Dedifferentiated amniotic fluid mesenchymal stem cell (primary cell): ENCODE measurements at regions not wholly inside any gene's neighbourhood (a gene's known extent, or its start where the extent isn't known, plus 50 kb on each side); places are given as distances from the start of the nearest gene placed in this dataset.

Source experiments
- DNase-seq: peaks from one replicate; pipeline ENCODE4 v3.0.0-alpha.2; 2016; ENCODE audit errors: extremely low spot score

DNA sequence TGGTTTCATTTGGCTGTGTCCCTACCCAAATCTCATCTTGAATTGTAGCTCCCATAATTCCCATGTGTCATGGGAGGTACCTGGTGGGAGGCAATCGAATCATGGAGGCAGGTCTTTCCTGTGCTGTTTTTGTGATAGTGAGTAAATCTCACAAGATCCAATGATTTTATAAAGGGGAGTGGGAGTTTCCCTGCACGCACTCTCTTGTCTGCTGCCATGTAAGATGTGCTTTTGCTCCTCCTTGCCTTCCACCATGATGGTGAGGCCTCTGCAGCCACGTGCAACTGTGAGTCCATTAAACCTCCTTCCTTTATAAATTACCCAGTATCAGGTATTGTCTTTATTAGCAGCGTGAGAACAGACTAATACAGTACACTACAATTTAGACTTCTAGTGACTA, 67.5 kb upstream of the LINC01488 start:
- DNase-seq, result no peak

DNA sequence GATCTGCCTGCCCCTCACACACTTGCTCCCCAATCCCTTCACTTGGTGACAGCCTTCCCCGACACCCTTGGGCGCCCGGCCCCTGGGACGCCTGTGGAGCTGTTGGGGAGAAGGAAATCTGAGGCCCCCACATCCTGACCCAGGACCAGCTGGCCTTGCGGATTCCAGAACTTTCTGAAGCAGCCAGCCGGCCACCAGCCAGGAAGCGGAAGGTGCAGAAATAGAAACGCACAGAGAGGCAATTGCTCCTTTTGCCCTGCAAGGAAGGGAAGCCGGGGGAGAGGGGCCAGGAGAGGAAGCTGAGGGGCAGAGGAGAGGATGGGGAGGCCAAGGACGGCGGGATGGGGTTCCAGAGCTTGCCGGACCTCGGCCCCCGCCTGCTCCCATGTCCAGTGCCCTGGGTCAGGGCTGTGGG, 66.7 kb upstream of the LINC01488 start:
- DNase-seq, result no peak

- DNase-seq, result no peak
Observed at GRCh38 chr11:69415411-69416142, 65.9 kb upstream of the LINC01488 start.

GRCh38 chr11:69416143-69416515, 65.3 kb upstream of the LINC01488 start:
- DNase-seq, result no peak

DNA sequence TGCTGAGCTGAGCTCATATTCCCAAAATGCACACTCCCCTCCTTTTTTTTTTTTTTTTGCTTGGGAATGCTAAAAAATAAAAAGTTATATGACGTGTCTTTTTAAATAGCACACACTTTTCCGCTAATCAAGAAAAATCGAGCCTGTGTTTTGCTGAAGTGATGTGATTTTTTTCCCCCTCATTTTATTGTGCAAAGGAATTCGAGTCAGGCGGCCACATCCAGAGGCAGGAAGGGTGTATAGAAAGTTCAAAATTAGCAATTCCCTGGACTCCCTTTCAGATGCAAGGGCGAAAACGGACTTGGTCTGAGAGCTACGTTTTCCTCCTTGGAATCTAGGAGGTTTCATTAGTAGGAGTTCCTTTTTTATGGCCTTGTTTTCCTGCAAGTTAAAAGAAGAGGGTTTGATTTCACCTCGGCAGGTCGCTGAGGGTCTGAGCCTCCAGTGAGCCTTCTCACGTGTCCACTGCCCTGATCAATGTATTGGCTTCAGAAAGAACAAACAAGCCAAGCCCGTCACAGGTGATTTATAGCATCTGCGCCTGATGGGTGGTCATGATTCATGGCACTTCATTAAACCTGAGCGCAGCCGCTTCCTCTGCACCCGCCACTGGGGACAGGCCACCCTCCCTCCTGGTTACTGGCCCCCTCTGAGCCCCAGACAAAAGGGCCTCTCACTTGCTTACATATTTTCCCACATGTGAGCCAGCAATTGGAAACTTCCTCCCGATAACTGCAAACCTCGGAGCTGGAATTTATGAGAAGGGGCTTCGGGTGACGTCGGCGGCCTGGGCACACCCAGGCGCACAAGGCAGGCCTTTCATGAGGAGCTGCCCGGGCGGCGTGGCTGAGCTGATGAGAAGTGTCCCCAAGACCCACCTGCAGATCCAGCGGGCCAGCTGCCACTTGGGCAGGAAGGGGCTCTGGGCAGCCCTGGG, 64.4 kb upstream of the LINC01488 start:
- DNase-seq, result no peak

DNA sequence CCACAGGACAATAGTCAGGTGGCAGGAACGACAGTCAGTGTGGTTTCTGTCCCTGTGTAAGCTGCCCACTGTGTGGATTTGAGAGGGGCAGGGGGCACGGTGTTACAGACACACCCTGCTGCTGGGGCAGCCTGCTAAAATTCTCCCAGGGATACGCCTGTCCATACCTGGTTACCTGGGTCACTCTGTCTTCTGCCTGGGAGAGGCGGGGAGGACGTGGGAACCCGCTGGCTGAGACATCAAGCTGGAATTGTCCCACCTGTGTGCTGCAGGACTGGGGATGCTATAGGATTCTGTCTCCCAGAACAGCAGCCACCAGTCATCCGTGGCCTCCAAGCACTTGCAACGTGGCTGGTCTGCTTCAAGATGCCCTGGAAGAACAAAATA, 63.8 kb upstream of the LINC01488 start:
- no peak for DNase-seq

DNA sequence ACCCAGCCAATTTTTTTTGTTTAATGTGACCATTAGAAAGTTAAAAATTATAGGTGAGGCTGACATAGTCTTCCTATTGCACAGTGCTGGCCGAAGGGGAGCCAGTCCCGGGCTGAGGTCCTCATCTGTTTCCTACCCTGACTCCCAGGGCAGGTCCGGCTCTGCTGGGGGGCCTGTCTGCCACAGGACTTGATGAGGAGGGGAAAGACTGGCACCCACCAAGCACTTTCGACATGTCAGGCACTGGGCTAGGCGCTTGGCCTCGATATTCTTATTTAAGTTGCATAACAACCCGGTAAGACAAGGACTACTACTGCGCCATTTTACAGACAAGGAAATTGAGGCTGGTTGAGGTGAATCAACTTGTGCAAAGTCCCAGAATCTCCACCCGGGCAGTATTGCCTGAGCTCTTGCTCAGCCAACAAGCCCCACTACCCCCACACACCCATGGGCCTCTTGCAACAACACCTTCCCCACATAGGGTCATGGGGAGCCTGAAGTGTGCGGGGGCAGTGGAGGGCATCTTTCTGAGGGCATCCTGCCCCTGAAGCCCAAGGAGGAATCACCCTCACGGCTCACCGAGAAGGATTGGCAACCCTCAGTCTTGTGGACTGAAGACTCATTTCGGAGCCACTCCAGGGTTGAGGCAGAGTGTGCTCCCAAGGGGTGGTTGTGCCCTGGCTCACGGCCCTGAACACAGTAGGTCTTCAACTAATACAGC, 62.7 kb upstream of the LINC01488 start:
- no peak for DNase-seq

DNA sequence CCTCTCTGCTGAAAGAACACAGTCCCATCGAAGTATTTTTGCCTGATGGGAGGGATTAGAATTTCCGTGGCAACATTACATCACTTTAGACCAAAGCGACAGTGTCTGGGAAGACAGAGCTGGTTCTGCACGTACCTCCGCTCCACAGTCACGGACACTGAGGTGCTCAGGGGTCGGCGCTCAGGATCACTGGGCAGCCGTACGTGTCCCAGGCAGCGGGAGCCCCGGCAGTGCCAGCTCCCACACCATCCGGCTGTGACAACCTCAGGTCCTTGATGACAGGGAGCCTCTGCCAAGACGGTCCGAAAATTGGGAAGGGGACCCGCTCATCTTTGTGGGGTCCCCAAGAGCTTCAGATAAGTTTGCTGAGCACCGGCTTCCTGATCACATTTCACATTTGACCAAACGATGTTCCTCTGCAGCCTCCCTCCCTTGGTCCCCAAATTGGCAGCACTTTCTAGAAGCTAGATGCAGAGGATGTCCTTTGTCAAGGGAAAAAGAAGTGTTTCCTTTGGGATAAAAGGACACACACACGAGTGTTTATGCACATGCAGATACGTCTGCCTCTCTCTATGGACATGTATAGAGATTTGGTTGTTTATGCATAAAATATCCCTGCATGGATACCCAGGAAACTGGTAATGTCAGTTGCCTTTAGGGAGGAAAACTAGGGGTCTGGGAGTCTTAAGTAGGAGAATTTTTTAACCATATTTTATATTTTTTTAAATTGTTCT, 61.6 kb upstream of the LINC01488 start:
- no peak for DNase-seq

DNA sequence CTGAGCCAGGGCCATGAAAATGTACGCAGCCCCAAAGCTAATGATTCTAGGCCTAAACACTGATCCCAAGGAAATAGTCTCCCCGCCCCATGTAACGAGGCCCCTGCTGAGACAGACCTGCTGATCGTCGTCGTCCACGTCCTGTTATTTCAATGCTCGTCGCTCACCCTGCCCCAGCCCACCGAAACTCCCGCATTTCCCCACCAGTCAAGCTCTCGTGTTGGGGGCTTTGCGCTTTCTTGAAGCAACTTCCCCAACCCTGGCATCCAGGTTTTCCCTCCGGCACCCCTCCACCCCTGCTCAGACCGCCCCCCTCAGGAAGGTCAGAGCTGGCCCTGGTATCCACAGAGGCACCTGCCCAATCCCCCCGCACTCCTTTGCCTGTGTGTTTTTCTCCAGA, 58.8 kb upstream of the LINC01488 start:
- no peak for DNase-seq

DNA sequence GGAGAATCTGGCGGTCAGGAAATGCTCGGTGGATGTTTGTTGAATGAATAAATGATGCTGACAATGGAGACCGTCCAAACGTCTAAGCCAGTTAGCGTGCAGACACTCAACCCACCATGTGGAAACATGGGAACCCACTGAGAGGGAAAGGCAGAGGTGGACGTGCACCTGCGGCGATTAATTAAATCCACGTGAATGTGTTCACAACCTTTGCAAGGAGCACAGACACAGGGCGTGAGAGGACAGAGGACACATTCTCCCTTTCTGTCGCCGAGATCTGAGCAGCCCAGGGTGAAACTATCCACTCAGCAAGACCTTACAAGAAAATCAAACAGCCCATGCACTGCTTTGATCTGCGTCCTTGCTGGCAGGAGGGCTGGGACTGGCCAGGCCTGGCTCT, 58.3 kb upstream of the LINC01488 start:
- no peak for DNase-seq

DNA sequence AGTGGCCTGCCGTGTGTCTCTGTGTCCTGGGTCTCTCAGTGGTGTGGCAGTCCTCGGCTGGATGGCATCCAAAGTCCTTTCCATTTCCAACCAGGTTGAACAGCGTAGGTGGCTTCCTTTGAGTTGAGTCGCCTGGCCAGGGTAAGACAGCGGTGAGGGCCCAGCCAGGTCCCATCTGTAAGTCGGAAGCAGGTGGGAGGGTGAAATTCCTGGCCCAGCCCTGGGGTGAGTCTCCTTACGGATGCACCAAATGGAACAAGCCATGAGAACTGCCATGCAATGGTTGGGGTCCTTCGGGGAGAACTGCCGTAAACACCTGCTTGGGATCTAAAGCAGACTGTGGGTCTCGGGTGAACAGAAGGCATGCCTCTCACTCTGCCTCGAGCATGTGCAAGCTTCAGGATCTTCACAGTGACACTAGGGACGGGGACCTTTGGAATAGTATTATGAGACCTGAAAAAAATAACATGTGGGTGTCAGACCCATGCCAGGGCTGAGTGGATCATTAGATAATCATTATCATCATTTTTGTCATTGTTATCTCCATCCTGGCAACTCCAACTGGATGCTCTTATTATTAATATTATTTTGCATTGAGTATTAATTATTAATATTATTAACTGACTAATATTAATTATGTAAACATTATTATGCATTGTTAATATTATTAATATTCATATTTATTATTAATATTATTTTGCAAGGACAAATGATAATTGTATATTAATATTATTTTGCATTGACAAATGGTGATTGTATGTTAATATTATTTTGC, 57.7 kb upstream of the LINC01488 start:
- DNase-seq, result no peak

DNA sequence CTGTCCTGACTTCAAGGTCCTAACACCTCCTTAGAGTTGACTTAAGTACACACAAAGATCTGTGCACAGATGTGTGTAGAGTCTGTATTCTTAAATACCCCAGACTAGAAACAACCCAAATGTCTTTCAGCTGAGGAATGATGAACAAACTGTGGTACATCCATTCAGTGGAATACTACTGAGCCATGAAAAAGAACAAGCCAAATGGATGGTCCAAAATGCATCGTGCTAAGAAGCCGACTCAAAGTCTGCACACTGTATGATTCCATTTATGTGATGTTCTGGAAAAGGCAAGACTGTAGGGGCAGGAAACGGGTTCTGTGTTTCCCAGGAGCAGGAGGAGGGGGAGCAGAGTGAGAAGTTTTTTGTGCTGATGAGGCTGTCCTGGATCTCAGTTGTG, 56.7 kb upstream of the LINC01488 start:
- no peak for DNase-seq

- DNase-seq, result no peak
Observed at GRCh38 chr11:69425444-69425843, 56.0 kb upstream of the LINC01488 start.

DNA sequence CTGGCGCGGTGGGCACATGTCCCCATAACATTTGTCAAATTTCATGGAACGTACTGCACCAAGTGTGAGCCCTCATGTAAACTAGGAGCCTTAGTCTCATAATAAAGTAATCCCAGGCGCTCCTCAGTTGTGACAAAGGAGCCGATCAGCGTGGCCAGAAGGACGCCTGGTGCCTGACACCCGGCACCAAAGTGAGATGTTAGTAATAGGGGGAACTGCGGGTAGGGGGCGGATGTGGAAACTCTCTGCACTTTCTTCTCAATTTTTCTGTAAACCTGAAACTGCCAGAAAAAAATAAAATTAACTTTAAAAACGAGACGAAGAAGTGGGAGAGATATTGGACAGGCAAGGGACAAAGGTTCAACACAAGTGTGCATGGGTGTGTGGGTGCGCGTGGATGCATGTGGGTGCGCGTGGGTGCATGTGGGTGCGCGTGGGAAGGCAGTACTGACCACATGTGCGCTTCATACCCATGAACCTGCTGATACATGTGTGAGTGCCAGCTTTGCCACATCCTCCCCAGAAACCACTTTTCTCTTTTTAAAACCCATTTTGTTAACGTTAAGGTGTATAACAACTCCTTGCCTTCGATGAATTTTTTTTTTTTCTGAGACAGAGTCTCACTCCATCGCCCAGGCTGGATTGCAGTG, 55.4 kb upstream of the LINC01488 start:
- DNase-seq, result no peak

- DNase-seq, result no peak
Observed at GRCh38 chr11:69427337-69427736, 54.1 kb upstream of the LINC01488 start.

DNA sequence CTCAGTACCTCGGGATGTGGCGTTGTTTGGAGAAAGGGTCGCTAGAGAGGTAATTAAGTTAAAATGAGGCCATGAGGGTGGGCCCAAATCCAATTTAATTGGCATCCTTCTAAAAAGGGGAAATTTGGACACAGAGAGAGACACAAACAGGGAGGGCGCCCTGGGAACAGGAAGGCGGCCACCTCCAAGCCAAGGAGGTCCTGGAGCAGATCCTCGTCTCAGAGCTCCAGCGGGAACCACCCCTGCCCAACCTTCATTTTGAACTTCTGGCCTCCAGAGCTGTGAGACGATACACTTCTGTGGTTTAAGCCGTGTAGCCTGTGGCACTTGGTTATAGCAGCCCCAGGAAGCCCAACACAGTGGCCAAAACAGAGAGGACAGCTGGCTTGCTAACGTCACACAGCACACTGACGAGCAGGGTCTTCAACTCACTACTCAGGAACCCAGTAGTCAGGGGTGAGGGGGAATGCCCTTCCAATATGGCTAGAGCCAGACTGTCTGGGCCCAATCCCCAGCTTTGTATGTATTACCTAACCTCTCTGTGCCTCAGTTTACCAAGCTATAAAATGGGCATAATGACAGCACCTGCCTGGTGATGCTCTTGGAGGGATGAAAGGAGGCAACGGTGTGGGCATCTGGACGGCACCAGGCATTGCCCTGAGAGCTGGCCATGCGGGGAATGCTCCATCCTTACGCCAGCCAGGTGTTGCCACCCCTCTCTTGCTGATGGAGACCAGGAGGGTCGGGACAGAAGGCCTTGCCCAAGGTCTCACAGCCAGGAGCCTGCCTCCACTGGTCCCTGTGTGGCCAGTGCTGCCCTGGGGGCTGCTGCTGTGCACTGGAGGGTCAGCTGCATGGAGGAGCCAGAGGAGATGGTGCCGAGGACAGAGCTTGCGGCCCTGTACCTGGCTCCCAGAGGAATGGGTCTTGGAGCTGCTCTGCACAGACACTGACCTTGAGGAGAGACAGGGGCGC, 53.3 kb upstream of the LINC01488 start:
- no peak for DNase-seq

DNA sequence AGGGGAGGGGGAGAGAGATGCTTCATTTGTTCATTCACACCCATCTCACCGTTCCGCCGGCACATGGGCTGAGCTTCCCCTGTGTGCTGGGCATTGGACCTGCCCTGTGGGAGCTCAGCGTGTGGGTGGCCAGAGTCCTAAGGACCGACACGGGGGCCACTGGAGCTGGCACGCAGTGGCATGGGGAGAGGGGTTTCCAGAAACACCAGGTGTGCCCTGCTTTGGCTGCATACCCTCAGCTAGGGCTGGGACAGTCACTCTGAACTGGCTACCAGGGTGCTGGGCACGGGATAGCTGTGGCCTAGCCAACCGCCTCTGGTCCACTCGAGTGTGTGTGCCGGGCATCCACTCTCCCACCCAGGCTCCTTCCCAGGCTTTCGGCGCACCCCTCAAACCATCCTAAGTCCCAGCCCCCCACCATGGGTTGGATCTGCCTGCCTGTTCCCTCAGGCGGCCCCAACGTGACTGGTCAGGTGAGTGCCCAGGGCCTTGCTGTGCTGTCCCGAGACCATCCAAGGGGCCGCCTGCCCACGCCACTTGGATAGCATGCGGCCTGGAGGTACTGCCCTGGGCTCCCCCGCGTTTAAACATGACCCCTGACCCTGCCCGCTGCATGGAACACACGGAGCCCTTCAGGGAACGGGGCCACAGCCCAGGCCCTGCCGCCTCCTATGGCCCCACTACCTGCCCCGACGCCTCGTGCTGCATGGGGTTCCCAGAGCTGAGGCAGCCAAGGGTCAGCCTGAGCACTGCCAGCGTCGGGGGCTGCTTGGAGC, 51.6 kb upstream of the LINC01488 start:
- DNase-seq, result no peak

GRCh38 chr11:69430566-69430965, 50.9 kb upstream of the LINC01488 start:
- DNase-seq, result no peak

DNA sequence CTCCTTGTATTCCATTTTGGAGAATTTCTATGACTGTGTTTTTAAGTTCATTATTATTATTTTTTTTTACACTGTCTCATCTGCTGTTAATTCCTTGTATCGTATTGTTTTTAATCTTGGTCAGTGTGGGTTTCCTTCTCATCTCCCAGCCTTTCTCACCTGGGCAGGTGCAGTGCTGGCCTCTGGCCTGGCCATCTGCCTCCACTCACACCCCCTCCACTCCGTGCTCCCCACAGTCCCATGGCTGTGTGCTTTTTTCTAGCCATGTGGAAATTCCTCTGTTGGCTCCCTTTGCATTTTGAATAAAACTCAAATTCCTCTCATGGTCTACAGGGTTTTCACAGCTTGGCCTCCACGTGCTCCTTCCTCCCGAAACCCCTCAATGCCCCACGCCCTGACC, 50.3 kb upstream of the LINC01488 start:
- no peak for DNase-seq
